Retinal pigment epithelial cell (primary cell): ENCODE measurements at regions not wholly inside any gene's neighbourhood (a gene's known extent, or its start where the extent isn't known, plus 50 kb on each side); places are given as distances from the start of the nearest gene placed in this dataset.

Experiments
- DNase-seq: peaks from one replicate; pipeline ENCODE4 v3.0.0-alpha.2; 2010; ENCODE audit warnings: low read depth
- H3K4me3 ChIP-seq: 2 replicates; pipeline ENCODE4 v1.5.1; 2011; ENCODE audit warnings: mild to moderate bottlenecking, low read length, control low read depth, moderate library complexity
- TF ChIP-seq, protein P1 (sequence below): conservative IDR thresholded peaks from 2 replicates; pipeline ENCODE4 v1.5.1; 2011; ENCODE audit warnings: low read depth, low read length, control low read depth, inconsistent platforms

DNA sequence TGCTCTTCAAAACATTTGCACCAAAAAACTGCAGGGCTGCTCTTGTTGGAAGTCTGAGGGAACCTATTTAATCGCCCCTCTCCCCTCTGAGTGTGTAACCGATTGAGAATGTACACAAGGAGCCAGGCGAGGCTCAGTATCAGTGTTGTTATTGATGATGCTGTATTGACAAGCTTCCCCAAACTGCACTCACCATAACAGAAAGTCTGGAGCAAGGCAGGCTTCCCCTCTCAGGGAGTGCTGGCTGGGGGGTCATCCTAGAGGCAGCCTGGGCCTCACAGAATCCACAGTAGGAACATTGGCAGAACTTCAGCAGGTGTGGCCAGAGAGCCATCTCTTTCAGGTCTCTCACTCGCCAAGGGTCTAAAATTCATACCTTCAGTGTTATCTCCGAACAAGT, 58.1 kb upstream of the TUNAR start:
- TF ChIP-seq, protein P1, sequence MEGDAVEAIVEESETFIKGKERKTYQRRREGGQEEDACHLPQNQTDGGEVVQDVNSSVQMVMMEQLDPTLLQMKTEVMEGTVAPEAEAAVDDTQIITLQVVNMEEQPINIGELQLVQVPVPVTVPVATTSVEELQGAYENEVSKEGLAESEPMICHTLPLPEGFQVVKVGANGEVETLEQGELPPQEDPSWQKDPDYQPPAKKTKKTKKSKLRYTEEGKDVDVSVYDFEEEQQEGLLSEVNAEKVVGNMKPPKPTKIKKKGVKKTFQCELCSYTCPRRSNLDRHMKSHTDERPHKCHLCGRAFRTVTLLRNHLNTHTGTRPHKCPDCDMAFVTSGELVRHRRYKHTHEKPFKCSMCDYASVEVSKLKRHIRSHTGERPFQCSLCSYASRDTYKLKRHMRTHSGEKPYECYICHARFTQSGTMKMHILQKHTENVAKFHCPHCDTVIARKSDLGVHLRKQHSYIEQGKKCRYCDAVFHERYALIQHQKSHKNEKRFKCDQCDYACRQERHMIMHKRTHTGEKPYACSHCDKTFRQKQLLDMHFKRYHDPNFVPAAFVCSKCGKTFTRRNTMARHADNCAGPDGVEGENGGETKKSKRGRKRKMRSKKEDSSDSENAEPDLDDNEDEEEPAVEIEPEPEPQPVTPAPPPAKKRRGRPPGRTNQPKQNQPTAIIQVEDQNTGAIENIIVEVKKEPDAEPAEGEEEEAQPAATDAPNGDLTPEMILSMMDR, result no peak
- DNase-seq, result no peak
- no peak overlapping the region for H3K4me3 ChIP-seq

DNA sequence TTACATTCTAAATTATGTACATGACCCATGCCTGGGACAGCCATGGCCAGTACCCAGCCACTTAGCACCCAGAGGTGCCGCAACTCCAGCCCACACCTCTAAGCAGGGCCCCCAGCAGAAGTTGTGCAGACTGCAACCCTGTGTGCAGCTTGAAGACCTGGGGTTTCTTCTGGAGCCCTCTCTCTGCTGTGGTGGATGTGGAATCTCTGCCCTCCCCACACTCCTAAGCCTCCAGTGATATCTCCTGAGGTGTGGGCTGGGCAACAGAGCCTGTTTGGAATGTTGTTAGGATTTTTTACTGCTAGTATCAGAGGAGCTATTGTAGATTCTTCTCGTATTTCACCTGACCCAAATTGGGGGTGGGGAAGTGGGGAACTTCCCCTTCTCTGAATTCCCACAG, 59.4 kb upstream of the TUNAR start:
- no peak overlapping the region for H3K4me3 ChIP-seq
- DNase-seq, result no peak
- TF ChIP-seq, protein P1, result no peak

DNA sequence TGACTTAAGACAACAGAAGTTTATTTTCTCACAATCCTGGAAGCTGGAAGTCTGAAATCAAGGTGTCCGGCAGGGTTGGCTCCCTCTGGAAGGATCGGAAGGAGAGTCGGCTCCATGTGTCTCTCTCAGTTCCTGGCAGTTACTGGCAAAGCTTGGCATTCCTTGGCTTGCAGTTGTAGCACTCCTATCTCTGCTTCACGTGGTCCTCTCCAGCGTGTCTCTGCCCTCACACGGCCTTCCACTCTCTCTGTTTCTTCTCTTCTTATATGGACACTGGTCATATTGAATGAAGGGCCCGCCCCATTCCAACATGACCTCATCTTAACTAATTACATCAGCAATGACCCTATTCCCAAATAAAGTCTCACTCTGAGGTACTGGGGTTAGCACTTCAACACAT, 60.1 kb upstream of the TUNAR start:
- TF ChIP-seq, protein P1, result no peak
- H3K4me3 ChIP-seq, result no peak overlapping the region
- DNase-seq, result no peak

DNA sequence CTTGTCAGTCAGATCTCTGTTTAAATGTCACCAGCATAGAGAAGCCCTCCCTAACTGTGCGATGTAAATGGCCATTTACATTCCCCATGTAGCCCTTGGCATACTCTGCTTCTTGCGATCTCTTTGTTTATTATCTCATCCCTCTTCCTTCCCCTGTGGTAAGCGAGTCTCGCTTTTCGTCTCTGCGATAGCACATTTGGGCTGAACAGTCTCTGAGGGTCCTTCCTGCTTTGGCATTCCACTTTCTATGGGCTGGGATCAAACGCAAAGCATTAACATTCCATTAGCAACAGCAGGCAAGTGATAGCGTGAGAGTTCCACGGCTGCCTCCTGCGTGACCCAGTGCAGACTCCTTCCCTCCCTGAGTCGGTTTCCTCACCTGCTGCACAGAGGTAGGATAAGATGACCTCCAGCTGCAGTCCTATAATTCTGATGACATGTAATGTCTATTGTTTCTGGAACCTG, 61.4 kb upstream of the TUNAR start:
- TF ChIP-seq, protein P1, result no peak
- no peak overlapping the region for H3K4me3 ChIP-seq
- DNase-seq, result no peak

DNA sequence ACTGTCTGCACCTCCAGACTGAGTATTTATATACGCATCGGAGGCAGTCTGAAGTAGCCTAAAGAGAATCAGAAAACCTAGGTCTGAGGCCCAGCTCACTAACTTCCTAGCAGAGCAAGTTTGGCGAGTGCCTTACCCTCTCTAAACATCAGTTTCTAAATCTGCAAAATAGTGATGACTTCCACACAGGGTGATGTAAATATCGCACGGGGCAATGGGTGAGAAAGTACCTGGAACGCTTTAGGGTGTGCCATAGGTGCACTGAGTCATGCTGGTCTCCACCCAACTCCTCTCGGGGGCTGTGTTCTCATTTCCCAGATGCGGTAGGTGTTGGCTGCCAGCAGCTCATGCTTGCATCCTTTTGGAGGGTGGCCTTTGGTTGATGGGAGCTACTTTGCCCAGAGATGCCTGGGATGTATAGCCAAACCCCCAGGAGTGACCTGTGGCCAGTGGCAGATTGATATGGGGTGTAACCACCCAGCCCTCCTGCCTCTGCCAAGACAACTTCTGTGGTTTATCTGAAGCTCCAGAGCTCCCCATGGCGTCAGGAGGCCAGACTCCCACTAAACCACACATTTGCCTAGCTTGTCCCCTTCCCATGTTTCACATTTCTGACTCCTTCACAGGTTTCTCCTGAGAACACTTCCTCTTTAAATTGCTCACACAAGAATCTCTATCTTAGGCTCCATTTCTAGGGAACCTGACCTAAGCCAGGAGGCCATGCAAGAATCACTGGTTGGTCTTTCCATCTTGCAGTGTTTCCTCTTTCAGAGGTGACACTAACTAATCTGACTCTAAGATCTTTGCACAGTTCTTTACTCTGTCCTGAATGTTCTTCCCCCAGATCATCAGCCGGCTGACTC, 62.0 kb upstream of the TUNAR start:
- no peak overlapping the region for H3K4me3 ChIP-seq
- TF ChIP-seq, protein P1, result no peak
- no peak for DNase-seq

DNA sequence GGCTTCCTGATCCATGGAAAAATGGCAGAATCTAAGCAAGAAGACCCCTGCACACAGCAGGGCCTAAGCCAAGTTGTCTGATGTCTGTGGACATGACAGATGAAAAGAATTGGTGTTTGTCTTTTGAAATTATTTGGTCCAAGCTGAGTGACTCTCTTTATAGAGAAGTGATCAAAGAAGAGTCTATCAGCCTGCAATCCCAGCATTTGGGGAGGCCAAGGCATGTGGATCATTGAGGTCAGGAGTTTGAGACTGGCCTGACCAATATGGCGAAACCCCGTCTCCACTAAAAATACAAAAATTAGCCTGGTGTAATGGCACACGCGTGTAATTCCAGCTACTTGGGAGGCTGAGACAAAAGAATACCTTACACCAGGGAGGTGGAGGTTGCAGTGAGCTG, 64.8 kb upstream of the TUNAR start:
- TF ChIP-seq, protein P1, result no peak
- H3K4me3 ChIP-seq, result no peak overlapping the region
- DNase-seq, result no peak

DNA sequence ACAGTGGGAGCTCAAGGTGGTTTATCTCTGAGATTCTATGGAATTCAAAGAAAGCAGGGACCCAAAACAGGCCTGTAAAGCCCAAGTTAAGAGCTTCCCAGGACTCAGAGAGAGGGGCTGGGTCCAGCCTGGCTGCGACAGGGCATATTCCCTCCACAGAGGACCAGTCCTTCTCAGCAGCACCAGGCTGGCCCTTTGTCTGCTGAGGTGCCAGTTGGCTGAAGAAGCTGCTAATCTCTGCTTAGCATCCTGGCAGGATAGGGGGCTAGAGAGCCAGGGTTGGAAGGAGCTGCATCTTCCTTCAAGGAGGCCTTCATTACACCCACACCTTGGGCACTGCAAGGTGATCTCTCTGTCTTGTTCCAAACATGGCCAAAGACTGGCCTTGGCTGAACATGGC, 68.3 kb upstream of the TUNAR start:
- no peak for DNase-seq
- no peak overlapping the region for H3K4me3 ChIP-seq
- TF ChIP-seq, protein P1, result no peak
